ENCODE measurements at regions not wholly inside any gene's neighbourhood (a gene's known extent, or its start where the extent isn't known, plus 50 kb on each side); places are given as distances from the start of the nearest gene placed in this dataset.
"Not testable (repeated sequence)": the region's sequence is repeated elsewhere in the genome, so short reads cannot be mapped to it uniquely, and the experiment has no call there.

DNA sequence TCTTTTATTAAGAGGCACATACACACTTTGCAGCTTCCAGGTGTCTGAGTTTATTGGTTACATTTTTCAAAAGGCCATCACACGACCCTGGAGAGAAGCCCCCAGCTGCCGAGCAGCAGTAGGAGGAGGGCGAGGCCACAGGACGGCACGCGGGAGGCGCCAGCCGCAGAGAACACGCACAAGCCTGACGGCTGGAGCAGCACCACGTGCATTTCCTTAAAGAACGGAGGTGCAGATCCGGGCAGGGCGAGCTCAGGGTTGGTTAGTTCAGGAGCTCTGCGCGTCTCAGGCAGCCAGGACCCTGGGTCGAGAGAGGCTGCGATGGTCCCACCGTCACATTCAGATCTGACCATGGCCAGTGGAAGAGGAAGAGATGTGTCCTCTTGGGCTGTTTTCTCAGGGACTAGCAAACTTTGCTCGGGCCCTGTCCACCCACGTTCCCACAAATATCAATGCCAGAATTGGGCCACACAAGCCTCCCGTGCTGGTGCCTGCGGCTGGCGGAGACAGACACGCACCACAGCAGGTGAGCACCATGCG, 121.4 kb upstream of the AFDN start:
- Histone ChIP-seq H3K4me3 (ENCODE audit: low read length) (no peak overlapping the region), H3K4me1 (ENCODE audit: insufficient read depth, low read length) (peaks cover 12% of the 10 kb centered on the region), H3K36me3 (ENCODE audit: insufficient read depth, low read length) (no peaks in the 10 kb centered on the region), H3K27me3 (ENCODE audit: insufficient read depth, low read length) (no peaks in the 10 kb centered on the region), H3K9me3 (ENCODE audit: low read length) (peaks cover 2% of the 10 kb centered on the region), H2AFZ (ENCODE audit: low read depth, low read length) (no peak overlapping the region)

GRCh38 chr6:167706313-167707109, 120.2 kb upstream of the AFDN start:
- Histone ChIP-seq H3K4me3 (ENCODE audit: low read length) (no peak overlapping the region), H3K4me1 (ENCODE audit: insufficient read depth, low read length) (peaks cover 12% of the 10 kb centered on the region), H2AFZ (ENCODE audit: low read depth, low read length) (no peak overlapping the region), H3K9me3 (ENCODE audit: low read length) (peaks cover 2% of the 10 kb centered on the region), H3K36me3 (ENCODE audit: insufficient read depth, low read length) (no peaks in the 10 kb centered on the region), H3K27me3 (ENCODE audit: insufficient read depth, low read length) (no peaks in the 10 kb centered on the region)

DNA sequence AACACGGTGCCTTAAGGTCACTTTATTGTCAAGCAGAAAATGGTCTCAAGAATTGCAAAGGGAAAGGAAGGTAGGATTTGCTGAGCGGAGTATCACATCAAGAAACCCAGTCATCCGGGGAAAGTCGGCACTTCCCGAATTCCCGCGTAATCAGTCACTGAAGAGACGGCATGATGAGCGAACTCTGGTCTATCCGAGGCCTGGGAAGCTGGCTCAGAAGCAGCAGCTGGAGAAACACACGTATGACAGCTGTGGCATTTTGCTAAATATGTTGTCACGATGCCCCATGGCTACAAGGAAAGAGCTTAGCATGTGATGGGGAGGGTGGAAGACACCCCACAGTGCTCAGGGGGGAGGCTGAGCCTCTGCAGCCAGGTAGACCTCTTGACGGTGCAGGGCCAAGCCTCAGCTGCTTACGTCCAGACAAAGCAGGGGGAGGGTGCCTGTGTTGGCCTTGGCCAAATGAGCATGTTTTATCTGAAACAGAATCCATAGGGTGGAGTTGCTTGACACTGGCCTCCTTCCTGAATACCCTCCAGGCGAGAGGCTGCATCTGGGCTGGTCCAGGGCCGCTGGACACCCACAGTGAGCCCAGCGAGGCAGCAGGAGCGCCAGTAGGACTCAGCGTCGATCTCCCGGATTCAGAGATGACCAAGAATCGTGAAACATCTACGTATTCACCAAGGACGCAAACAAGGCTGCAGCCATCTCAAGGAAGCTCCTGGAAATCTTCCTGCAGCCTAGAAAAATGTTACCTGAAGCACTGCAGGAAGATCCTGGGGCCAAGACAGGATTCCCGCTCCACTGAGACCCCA, 118.8 kb upstream of the AFDN start:
- no peaks in the 10 kb centered on the region for H3K27me3 ChIP-seq (ENCODE audit: insufficient read depth, low read length)
- H3K4me1 ChIP-seq (ENCODE audit: insufficient read depth, low read length), result peaks cover 11% of the 10 kb centered on the region
- no peaks in the 10 kb centered on the region for H3K36me3 ChIP-seq (ENCODE audit: insufficient read depth, low read length)
- H3K9me3 ChIP-seq (ENCODE audit: low read length), result peaks cover 2% of the 10 kb centered on the region
- no peak overlapping the region for H2AFZ ChIP-seq (ENCODE audit: low read depth, low read length)
- H3K4me3 ChIP-seq (ENCODE audit: low read length), result no peak overlapping the region

DNA sequence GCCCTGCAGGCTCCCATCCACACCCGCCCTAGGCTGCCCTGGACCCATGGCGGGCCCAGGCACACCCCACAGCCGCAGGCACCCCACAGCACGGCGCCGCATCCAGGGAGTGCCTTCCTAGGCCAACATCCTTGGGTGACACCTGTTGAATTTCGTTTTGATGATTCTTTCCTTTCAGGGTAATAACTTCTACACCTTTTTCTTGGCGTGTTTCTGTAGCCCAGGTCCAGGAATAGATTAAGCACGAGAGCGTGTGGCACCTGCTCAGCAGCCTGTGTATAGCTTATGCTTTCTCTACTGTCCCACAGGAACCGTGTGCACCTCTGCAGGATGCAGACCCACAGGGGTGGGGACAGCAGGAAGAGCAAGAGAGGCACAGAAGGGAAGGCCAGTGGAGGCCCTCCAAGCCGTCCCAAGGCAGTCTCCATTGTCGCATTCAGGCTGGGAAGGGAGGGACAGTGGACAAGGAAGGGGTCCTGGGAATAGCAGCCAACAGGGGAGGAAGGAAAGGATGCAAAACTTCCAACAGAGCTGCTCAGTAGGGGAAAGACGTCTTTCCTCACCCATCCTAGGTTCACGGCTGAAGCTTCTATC, 118.1 kb upstream of the AFDN start:
- H3K4me1 ChIP-seq (ENCODE audit: insufficient read depth, low read length), result peaks cover 4% of the 10 kb centered on the region
- no peak overlapping the region for H3K4me3 ChIP-seq (ENCODE audit: low read length)
- peaks cover 2% of the 10 kb centered on the region for H3K9me3 ChIP-seq (ENCODE audit: low read length)
- no peaks in the 10 kb centered on the region for H3K36me3 ChIP-seq (ENCODE audit: insufficient read depth, low read length)
- no peaks in the 10 kb centered on the region for H3K27me3 ChIP-seq (ENCODE audit: insufficient read depth, low read length)
- no peak overlapping the region for H2AFZ ChIP-seq (ENCODE audit: low read depth, low read length)

GRCh38 chr6:167709196-167709595, 117.5 kb upstream of the AFDN start:
- peaks cover 2% of the 10 kb centered on the region for H3K9me3 ChIP-seq (ENCODE audit: low read length)
- H3K36me3 ChIP-seq (ENCODE audit: insufficient read depth, low read length), result no peaks in the 10 kb centered on the region

DNA sequence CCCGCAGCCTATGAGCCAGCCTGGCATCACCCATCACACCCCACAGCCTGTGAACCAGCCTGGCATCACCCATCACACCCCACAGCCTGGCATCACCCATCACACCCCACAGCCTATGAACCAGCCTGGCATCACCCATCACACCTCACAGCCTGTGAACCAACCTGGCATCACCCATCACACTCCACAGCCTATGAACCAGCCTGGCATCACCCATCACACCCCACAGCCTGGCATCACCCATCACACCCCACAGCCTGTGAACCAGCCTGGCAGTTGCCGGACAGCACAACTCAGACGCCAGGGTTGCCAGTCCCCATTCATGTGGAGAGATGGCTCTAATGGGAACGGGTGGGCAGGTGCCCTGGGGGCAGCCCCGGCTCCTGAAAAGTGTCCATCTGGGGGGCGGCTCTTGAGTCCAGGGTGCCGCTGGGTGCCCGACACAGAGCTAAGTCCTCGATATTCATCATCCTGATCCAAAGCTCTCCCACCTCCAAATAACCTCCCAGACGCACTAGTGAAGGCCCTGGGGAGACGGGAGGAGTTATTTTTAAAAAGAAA, 116.9 kb upstream of the AFDN start:
- not testable (repeated sequence) for H3K36me3 ChIP-seq (ENCODE audit: insufficient read depth, low read length); H3K4me1 ChIP-seq (ENCODE audit: insufficient read depth, low read length); H3K4me3 ChIP-seq (ENCODE audit: low read length); H3K9me3 ChIP-seq (ENCODE audit: low read length); H2AFZ ChIP-seq (ENCODE audit: low read depth, low read length); H3K27me3 ChIP-seq (ENCODE audit: insufficient read depth, low read length)

More at GRCh38 chr6:167709196-167709595, 117.5 kb upstream of the AFDN start:
- no peaks in the 10 kb centered on the region for H3K27me3 ChIP-seq (ENCODE audit: insufficient read depth, low read length)
- no peak overlapping the region for H2AFZ ChIP-seq (ENCODE audit: low read depth, low read length)
- H3K4me3 ChIP-seq (ENCODE audit: low read length), result no peak overlapping the region
- peaks cover 5% of the 10 kb centered on the region for H3K4me1 ChIP-seq (ENCODE audit: insufficient read depth, low read length)

- Histone ChIP-seq H3K9me3 (ENCODE audit: low read length) (peaks cover 2% of the 10 kb centered on the region), H3K36me3 (ENCODE audit: insufficient read depth, low read length) (no peaks in the 10 kb centered on the region), H2AFZ (ENCODE audit: low read depth, low read length) (no peak overlapping the region), H3K27me3 (ENCODE audit: insufficient read depth, low read length) (no peaks in the 10 kb centered on the region), H3K4me1 (ENCODE audit: insufficient read depth, low read length) (peaks cover 6% of the 10 kb centered on the region), H3K4me3 (ENCODE audit: low read length) (no peak overlapping the region)
These were observed 116.3 kb upstream of the AFDN start for GRCh38 chr6:167710363-167710920.

GRCh38 chr6:167711211-167711610, 115.5 kb upstream of the AFDN start:
- H3K9me3 ChIP-seq (ENCODE audit: low read length), result peaks cover 2% of the 10 kb centered on the region
- H3K36me3 ChIP-seq (ENCODE audit: insufficient read depth, low read length), result no peaks in the 10 kb centered on the region
- no peaks in the 10 kb centered on the region for H3K27me3 ChIP-seq (ENCODE audit: insufficient read depth, low read length)
- peaks cover 6% of the 10 kb centered on the region for H3K4me1 ChIP-seq (ENCODE audit: insufficient read depth, low read length)
- no peak overlapping the region for H3K4me3 ChIP-seq (ENCODE audit: low read length)
- H2AFZ ChIP-seq (ENCODE audit: low read depth, low read length), result no peak overlapping the region

- peaks cover 6% of the 10 kb centered on the region for H3K4me1 ChIP-seq (ENCODE audit: insufficient read depth, low read length)
- H3K36me3 ChIP-seq (ENCODE audit: insufficient read depth, low read length), result no peaks in the 10 kb centered on the region
- H3K27me3 ChIP-seq (ENCODE audit: insufficient read depth, low read length), result no peaks in the 10 kb centered on the region
- H3K9me3 ChIP-seq (ENCODE audit: low read length), result peaks cover 2% of the 10 kb centered on the region
- no peak overlapping the region for H2AFZ ChIP-seq (ENCODE audit: low read depth, low read length)
- no peak overlapping the region for H3K4me3 ChIP-seq (ENCODE audit: low read length)
These were observed 114.7 kb upstream of the AFDN start for GRCh38 chr6:167711768-167712730.

- Histone ChIP-seq H2AFZ (ENCODE audit: low read depth, low read length) (no peak overlapping the region), H3K27me3 (ENCODE audit: insufficient read depth, low read length) (no peaks in the 10 kb centered on the region), H3K4me1 (ENCODE audit: insufficient read depth, low read length) (peaks cover 3% of the 10 kb centered on the region), H3K4me3 (ENCODE audit: low read length) (no peak overlapping the region), H3K9me3 (ENCODE audit: low read length) (peaks cover 2% of the 10 kb centered on the region), H3K36me3 (ENCODE audit: insufficient read depth, low read length) (no peaks in the 10 kb centered on the region)
These were observed 113.8 kb upstream of the AFDN start for GRCh38 chr6:167712731-167713475.

DNA sequence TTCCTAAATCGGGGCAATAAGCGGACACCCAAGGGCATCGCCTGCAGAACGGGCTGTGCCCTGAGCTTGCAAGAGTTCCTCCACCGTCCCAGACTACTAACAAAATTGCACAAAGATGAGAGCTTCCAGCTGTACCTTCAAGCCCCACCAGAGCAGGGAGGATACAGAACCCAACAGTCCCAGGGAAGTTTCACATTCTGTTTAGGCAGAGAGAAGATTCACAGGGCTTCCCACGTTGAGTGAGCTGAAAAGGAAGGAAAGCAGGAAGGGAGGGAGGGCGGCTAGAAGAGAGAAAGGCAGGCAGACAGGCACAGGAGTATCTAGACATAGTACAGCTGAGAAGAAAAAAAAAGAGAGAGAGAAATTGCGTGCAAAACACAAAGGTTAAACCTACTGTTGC, 112.6 kb upstream of the AFDN start:
- no peaks in the 10 kb centered on the region for H3K27me3 ChIP-seq (ENCODE audit: insufficient read depth, low read length)
- no peak overlapping the region for H3K4me3 ChIP-seq (ENCODE audit: low read length)
- no peaks in the 10 kb centered on the region for H3K36me3 ChIP-seq (ENCODE audit: insufficient read depth, low read length)

More for the DNA sequence above, 112.6 kb upstream of the AFDN start:
- Histone ChIP-seq H3K4me1 (ENCODE audit: insufficient read depth, low read length) (peaks cover 3% of the 10 kb centered on the region), H2AFZ (ENCODE audit: low read depth, low read length) (no peak overlapping the region), H3K9me3 (ENCODE audit: low read length) (no peaks in the 10 kb centered on the region)

Data from neuron (in vitro differentiated cells).